NCI-H146 treated with DMSO at 0.1 percent for 48 hours (cell line): ENCODE measurements at regions not wholly inside any gene's neighbourhood (a gene's known extent, or its start where the extent isn't known, plus 50 kb on each side); places are given as distances from the start of the nearest gene placed in this dataset.

Experiments used
- DNase-seq: peaks from one replicate; lab custom pipeline; 2025; ENCODE audit not compliant: unreplicated experiment; lab: John Stamatoyannopoulos, UW

DNA sequence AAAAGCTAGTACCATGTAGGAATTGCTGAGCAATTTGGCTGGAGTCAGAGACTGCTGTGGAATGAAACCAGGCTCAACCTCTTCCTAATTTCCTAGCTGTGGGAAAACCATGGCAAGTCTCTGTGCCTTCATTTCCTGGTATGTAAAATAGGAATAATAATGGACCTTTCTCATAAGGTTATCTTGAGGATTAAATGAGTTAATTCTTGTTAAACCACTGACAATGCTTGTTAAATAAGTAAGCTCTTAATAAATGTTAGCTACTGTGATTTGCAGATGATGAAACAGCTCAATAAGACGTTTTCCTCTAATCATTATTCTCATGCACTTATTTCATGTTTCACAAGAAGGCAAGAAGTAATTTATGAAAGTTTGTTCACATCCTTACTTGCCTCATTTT lies 346.7 kb downstream of the RND3 start:
- no peak for DNase-seq

DNA sequence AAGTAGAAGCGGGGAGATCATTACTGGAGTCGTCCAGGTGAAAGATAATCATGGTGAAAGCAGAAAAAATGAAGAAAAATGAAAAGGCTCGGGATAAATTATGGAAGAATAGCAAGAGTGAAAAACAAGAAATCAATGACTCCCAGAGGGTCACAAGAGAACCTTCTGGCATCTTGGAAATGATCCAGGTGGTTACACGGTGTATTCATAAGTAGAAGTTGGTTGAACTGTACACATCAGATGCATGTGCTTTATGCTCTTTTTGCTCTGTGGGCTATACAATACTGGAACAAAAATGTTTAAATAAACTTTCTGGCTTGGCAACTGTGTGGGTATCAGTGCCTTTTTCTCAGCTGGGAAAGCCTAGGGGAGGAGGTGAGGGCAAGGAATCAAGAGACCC lies 348.9 kb downstream of the RND3 start:
- no peak for DNase-seq

DNA sequence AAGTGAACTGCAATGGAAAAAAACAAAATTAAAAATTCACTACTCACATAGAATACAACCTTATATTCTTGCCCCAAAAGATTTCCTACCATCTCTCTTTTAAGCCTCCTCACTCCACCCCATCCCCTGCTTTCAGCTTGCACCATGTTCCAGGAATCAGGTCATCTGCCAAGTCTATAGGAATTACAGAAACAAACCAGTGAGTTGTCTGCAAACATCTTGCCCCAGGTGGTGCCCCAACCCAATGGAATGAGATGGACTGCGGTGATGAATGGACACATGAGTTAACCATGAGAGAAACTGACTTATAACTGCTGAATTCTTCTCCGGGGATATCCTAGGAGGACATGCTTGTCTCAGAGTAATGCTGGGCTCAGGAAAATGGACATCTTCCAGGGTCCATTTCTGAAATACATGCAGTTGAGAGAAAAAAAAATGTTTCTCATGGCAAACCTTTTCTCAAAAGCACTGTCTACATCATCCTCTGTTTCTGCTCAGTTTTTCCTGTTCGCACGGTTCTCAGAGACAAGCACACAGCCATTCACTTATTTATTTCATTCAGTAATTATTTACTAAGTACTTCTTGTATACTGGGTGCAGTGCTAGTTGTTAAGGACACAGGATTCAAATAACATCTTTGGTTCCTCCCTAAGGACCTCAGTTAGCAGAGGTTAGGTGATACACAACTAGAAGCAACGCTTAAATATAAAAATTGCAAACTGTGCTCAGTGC lies 350.0 kb downstream of the RND3 start:
- DNase-seq, result no peak

DNA sequence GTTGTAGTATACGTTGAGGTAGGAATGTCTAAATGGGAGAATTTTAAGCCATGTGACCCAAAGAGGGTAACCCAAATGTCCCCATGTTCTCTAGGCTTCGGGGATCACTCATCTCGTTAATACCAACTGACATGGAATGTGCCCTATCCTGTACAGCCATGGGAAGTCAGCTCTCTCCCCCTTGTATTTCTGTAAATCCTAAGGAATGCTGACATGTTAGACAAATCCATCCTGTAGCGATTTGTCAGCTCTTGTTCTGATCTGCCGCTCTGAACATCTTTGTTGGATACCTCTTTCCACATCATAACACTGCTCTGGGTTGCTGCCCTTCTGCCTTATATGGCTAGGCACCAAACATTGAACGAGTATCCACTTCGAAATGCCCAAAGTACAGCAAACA lies 350.6 kb downstream of the RND3 start:
- DNase-seq, result no peak

DNA sequence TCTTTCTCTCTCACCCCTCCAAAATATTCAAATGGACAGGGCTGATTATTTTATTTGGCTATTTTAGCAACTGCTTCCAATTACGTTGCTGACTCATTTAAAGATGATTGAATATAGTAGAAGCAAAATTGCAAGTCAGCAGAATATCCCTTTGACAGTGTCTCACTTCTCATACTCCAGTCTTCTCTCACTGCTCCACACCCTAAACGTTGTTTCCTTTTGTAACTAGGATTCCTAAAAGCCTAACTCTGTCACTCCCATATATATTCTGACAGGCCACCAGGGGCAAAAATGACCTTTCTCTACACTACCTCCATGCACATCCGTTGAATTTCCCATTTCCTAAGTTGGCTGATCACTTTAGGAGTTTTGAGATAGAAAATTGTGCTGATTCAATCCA lies 351.1 kb downstream of the RND3 start:
- DNase-seq, result no peak

DNA sequence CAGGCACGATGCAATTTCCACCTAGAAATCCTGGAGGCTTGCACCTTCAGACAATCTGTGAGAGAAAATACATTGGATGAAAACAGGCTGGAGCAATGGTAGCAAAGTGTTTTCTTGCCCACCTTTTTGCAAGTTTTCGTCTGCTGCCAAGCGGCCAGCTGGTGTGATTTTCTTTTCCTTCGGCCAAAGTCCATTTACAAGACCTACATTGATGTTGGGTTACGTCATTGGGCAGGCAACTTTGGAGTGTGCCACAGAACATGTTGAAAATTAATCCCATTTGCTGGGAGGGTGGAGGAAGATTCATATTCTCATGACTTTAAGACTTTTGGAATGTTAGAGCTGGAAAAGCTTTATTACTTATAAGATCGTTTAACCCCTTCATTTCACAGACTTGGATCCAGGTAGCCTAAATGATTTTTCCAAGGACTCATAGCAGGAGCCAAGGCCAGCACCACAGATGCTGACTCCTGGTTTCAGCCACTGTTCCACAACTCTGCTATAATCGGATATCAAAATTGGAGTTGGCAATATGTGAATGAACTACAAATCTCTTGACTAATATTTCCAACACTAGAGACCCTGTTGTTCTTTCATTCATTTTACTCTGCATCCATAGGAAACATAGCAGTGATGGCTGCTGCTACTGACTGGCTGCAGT lies 352.1 kb downstream of the RND3 start:
- no peak for DNase-seq

DNA sequence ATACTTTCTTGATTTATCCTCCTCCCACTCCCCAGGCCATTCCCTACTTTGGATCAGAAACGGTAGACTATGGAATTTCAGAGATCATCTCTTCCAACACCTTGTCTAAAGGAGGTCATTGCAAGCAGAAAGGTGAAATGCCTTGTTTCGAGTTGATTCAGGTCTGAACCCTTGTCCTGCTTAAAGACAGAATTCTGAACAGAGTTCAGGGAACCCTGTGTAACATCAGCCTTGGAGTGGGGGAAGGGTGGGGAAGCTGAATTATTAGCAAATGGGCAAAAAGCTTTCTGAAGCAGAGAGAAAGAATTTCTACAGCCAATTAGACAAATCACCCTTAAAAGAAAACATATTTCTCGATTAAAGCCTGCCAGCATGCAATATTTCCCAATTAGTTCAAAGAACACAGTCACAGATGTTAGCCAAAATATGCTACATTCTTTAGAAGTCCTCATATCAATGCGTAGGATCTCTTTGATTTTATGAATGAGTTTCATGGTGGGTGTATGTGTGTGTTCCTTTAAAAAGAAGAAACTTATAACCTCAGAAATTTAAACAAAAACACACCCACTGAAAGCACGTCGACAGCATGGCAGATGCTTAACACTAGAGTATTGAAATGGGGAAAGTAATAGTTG lies 353.1 kb downstream of the RND3 start:
- no peak for DNase-seq

DNA sequence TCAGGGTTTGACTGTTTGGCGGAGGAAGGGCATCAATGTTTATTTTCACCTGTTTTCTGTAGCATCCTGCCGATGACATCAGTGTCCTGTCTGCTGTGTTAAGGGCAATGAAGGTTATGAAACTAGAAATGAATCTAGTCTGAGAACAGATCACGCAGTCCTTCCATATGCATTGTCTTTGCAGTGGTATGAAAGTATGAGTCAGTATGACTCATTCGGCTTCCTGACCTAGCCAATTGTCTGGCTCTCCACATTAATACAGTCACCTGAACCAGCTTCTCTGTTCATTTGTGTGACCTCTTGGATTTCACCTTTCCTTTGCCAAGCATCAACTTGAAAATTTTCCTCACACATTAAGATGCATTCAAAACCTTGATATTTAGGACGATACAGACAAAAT lies 353.8 kb downstream of the RND3 start:
- DNase-seq, result peak; percentile 9

DNA sequence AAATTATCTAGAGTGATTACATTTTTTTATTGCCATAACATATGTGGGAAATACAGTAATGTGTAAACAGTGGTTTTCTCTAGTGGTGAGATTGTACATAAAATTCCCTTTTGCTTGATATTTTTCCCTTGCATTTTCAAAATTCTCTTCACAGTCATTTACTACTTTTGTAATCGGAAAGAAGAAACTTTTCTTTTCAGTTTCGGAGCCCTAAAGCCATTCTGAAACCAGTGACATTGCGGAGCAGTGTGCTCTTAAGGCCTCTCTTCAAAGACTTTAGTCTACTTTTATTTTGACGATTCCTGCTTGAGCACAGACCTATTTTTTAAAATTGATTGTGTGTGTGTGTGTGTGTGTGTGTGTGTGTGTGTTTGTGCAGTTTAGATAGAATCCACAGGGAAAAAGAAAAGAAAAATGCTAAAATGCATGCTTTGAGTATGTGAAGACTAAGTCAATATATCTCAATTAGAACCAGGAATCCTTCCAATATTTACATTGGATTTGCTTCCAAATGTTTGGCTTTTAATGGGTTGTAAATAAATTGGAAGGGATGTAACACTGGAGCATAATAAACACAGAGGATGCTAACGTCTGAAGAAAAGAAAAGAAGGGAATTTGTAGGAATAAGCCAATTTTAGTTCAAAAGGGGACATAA lies 357.4 kb downstream of the RND3 start:
- no peak for DNase-seq

DNA sequence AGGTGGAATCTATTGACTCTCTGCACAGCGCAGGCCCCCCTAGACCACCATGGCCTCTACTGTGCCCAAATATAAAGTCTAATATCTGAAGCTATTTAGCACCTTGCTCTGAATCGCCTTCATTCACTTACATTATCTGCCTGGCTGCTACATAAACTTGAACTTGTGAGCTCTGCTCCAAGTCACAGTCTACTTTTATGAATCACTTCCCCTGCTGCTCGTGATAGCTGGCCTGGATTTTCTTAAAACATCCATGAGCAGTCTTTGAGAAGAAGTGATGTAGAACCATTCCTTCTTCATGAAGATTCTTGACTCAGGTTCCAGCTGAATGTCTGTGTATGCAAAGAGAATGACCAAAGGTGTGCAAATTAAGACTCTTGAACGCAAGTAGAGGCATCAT lies 359.5 kb downstream of the RND3 start:
- no peak for DNase-seq

DNA sequence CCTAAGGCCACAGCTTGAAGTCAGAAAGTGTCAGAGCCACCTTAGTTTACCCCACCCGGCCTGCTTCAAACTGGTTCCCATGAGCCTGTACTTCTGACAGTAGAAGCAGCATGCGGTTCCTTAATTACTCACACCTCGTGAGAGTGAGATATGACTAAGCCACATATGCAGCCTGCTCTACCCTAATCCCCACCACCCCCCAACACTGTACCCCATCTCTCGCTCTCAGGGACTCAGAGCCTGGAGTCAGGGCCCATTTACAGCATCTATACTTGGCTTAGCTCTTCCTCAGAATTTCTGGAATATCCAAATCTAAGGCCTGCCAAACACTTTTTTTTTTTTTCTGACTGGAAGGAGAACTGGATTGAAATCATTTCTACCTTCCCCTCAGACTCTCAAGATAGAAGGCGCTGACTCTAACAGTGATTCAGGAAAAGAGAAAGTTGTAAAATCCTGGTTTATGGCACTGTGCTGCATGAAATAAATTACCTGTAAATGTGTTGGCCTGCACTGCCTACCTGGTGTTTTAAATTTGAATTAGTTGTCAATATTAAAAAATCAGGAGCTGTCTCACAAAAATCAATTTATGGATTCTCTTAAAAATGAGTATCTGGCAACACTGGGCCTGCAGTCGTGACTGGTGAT lies 360.0 kb downstream of the RND3 start:
- no peak for DNase-seq

DNA sequence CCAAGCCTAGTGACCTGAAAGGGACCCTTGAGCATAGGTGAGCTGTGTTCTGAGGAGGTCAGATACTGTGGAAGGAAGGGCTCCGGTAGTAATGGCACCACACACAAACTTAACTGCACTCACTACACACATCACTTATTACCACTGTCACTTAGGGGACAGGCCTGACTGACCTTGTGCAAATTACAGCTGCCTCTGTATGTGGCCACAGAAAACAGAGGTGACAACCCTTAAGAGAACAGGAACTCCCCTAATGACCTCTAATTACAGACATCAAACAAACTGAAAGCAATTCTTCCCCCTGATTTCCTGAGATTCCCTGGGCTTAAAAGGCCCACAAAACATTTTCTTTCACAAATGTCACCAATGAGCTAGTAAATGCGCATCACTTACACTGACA lies 360.6 kb downstream of the RND3 start:
- peak; percentile 23 for DNase-seq

DNA sequence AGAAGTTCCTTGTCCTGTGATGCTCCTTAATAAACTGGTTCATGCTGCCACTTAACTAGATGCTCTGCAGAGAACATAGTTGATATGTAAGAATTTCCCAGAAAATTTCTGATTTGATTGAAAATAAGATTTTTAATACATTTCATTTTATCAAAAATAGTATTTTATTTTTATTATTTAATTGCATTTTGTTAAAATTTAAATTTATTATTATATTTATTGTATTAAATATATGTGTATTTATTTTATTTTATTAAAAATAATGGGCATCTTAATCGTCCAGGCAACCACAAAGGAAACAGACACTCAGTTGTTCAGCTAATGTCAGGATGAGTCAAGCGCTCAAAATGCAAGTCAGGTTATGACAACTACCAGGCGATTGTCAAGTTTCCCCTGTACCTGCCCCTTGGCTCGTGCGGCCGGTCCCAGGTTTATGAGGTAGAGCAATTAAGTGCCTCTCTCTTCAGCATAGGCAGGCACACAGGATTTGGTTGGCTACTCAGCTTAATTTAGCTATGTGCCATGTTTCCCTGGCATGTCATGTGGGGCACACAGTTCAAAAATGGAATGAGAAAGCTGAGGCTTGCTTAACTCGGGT lies 361.2 kb downstream of the RND3 start:
- DNase-seq, result no peak

DNA sequence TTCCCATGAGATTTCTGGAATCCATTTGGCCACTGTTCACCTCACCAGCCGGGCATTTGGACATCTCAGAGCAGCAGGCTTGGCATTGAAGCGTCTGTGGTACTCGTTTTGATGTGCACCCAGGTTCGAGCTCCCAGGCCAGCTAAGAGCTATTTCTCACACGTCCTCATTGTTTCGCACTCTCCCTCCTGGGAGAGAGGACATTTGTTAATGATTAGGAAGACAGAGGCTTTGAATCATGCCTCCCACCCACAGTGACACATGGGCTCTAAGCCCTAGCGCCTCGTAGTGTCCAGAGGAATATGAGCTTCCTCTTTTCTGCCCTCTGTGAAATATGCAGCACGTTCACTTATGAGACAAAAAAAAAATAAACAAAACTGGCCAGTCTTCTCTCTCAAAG lies 361.8 kb downstream of the RND3 start:
- no peak for DNase-seq

DNA sequence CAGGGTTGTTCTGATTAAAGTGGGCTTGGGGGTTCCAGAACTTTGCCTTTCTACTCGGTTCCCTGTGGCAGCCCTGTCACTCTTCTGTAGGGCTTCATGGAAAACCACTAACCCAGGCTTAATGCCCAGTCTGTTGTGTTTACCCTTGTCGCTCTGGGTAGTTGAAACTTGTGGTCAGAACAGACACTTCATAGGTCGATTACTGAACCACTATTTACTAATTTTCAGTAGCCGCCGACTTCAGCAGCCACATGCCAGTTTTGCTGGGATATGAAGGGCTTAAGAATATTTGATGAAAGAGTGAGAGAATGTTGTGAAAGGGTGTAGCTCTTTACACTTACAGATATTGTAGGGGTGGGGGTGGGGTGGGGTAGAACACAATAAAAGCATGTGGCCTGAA lies 362.3 kb downstream of the RND3 start:
- no peak for DNase-seq

DNA sequence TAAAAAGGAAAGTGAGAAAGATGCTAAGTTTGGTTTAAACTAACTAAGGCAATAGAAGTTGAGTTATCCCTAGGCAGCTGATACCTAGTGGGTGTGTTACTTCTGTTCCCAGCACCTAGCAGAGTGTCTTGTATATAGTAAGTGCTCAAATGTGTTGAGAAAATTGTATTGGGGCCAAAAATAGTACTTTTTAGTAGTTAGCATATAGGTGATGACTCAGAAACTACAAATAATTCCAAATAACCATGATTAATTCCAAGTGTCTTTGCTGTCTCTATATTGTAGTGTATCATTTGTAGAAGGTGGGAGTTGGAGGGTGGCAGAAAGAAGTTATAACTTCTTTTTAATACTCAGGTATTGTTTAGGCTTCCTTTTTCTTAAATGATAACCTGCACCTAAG lies 362.7 kb downstream of the RND3 start:
- no peak for DNase-seq

DNA sequence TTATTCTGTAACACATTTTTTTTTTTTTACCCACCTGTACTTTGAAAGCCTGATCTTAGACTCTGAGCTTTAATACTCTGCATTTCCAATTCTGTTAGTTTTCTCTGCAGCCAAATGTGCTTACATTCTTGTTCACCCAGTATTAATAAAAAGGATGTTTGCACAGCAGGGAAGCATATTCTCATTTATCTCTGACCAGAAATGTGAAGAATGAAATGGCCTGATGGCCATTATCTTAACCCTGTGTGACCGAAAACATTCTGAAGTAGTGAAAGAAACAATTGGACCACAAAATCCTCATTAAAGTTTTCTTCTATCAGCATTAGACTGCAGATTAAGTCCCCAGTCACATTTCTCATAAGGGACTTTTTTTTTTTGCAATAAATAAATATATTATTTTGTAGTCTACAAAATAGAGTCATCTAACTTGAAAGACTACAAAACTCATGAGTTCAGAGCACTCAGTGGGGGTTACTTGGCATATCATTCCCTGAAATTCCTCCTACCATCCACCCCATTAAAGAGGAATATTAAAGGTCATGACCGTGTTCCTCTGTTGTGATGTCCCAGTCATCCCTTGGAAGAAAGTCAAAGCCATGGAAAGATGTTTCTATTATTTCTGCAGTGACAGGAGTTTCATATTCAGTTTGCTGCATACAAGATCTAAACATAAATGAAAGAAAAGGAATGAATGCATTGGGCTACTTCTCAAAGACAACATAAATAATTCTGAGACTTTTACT lies 364.4 kb downstream of the RND3 start:
- no peak for DNase-seq

DNA sequence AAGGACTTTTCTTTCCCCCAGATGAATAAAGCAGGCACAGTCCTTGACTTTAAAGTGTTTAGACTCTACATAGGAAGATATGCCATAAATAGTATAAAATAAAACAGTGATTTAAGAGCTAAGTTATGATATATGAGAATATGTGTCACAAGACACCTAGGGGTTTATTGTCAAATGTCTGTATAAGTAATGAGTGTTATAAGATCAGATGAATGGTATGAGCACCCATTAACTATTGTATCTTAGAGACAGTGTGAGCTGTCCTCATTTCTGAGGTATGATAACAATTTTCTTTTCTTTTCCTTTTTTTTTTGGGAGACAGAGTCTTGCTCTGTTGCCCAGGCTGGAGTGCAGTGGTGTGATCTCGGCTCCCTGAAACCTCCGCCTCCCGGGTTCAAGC lies 365.3 kb downstream of the RND3 start:
- no peak for DNase-seq

DNA sequence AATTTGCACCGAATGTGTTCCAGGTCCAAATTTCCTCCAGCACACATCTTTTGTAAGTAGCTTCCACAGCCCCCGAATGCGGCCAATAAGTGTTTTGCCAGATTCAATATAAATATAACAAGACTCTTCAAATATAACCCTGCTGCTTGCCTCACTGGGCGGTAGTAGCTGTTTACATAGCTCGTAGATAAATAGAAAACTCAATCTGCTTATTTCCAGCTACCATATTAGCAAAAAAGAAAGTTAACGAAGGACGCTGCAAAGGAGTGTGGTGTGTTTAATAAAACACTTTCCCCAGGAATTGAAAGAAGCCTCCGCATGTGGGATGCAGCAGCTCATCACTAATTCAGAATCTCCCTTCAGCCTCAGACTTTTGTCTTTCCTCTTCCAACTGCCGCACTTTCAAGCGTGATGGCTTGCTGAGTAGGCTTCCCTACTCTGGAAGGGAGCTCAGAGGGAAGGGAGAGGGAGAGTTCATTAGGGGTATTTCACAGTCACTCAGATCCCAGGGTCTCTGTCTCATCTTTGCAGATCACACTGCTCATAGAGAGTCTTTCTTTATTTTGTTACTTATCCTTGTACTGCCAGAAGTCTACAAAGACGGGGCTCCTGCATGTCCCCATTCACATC lies 367.0 kb downstream of the RND3 start:
- peak; percentile 16 for DNase-seq

DNA sequence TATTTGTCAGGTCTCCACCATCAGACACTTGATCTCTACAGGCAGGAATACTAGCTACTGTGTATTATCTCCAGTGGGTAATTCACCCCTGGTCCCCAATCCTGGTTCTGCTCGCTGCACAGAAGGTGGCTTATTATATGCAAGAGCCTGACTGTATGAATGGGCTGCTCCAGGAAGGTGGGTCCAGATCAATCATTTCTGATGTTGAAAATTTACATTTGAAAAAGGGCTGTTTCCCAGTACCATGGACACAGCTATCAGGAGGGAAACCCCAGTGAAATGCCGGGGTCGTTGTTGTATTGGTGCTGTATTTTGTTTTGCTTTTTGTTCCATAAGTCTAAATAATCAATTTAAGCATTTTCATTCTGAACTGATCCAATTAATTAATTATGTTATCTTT lies 367.6 kb downstream of the RND3 start:
- DNase-seq, result peak; percentile 25
